Esophagus muscularis mucosa (tissue), 4 donors: ENCODE measurements at regions not wholly inside any gene's neighbourhood (a gene's known extent, or its start where the extent isn't known, plus 50 kb on each side); places are given as distances from the start of the nearest gene placed in this dataset.

Source experiments
- EP300 ChIP-seq: sonication (generic); formaldehyde crosslinking; IDR thresholded peaks from one replicate; pipeline ENCODE4 v1.6.1; 2017; ENCODE audit warnings: antibody characterized with exemption
- POLR2A ChIP-seq: fragments of 450-650 bp; IDR thresholded peaks from one replicate; pipeline ENCODE4 v1.6.1; 2017; ENCODE audit warnings: antibody characterized with exemption, moderate library complexity, mild to moderate bottlenecking, low read depth
- POLR2AphosphoS5 ChIP-seq, 2 donors: sonication (generic); formaldehyde crosslinking; IDR thresholded peaks; one replicate each; pipeline ENCODE4 v1.6.1; 2017; ENCODE audit warnings: antibody characterized with exemption in 2 of 2
- TF ChIP-seq, protein P1 (sequence below), 3 experiments: fragments of 200-600 bp in 2 of 3; fragments of 450-650 bp in 1 of 3; sonication (generic) in 2 of 3; IDR thresholded peaks; one replicate each; pipeline ENCODE4 v1.5.1; 2017 to 2019; ENCODE audit warnings: antibody characterized with exemption in 3 of 3, mild to moderate bottlenecking in 2 of 3, moderate library complexity in 1 of 3

DNA sequence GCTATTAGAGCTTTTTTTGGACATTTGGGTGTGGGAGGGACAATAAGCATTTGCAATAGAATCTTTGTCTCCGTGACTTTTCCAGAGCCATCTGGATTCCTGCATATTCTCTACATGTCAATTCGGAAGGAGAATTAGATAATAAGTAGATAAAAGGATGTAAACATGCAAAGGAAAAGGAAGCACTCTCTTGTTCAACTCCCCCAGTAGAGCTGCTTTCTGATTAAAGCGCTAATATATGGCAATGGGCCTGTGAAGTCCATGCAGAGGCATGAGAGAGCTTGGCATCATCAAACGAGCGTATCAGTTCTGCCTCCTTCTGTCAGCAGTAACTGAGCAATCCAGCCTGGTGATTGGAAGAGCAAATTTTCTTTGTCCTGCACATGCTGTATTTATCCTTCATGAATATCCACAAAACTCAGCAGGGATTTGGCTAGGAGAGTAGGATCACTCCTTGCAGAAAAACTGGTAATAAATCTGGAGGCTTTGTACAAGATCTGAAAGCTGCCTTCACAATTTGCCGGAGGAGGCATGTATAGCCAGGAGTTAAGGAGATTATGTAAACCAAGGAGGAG lies 1752.9 kb downstream of the MAT2B start:
- TF ChIP-seq, protein P1, sequence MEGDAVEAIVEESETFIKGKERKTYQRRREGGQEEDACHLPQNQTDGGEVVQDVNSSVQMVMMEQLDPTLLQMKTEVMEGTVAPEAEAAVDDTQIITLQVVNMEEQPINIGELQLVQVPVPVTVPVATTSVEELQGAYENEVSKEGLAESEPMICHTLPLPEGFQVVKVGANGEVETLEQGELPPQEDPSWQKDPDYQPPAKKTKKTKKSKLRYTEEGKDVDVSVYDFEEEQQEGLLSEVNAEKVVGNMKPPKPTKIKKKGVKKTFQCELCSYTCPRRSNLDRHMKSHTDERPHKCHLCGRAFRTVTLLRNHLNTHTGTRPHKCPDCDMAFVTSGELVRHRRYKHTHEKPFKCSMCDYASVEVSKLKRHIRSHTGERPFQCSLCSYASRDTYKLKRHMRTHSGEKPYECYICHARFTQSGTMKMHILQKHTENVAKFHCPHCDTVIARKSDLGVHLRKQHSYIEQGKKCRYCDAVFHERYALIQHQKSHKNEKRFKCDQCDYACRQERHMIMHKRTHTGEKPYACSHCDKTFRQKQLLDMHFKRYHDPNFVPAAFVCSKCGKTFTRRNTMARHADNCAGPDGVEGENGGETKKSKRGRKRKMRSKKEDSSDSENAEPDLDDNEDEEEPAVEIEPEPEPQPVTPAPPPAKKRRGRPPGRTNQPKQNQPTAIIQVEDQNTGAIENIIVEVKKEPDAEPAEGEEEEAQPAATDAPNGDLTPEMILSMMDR (IDR thresholded peaks at IDR 0.05): no peak
- TF ChIP-seq EP300 (no peak), POLR2A (no peak), POLR2AphosphoS5 (IDR thresholded peaks at IDR 0.05) (no peak)
